HG03039 (cell line): ENCODE measurements at regions not wholly inside any gene's neighbourhood (a gene's known extent, or its start where the extent isn't known, plus 50 kb on each side); places are given as distances from the start of the nearest gene placed in this dataset.
A peak's percentile ranks its signal among the peaks of the same experiment; 100 is the strongest.
"Not testable (repeated sequence)": the region's sequence is repeated elsewhere in the genome, so short reads cannot be mapped to it uniquely, and the experiment has no call there.

ENCODE experiments used
- ATAC-seq: cut with Tn5 transposase; IDR thresholded peaks from one replicate; pipeline ENCODE4 v1.9.1; 2021; ENCODE audit warnings: mild to moderate bottlenecking, moderate library complexity; ENCODE audit not compliant: unreplicated experiment

- no peak for ATAC-seq
These were observed 68.8 kb upstream of the IYD start for GRCh38 chr6:150299873-150300485.

- ATAC-seq: peak; percentile 87
These were observed 66.8 kb upstream of the IYD start for GRCh38 chr6:150301846-150302519.

GRCh38 chr6:150302520-150303176, 66.2 kb upstream of the IYD start:
- ATAC-seq: no peak

GRCh38 chr6:150303256-150303655, 65.6 kb upstream of the IYD start:
- no peak for ATAC-seq

- no peak for ATAC-seq
These were observed 64.4 kb upstream of the IYD start for GRCh38 chr6:150304429-150304828.

GRCh38 chr6:150306290-150306689, 62.5 kb upstream of the IYD start:
- ATAC-seq: no peak

GRCh38 chr6:150307520-150307919, 61.3 kb upstream of the IYD start:
- ATAC-seq: no peak

- ATAC-seq: no peak
These were observed 59.8 kb upstream of the IYD start for GRCh38 chr6:150308812-150309645.

- ATAC-seq: no peak
These were observed 58.3 kb upstream of the IYD start for GRCh38 chr6:150310539-150310938.

GRCh38 chr6:150311149-150311944, 57.5 kb upstream of the IYD start:
- ATAC-seq: not testable (repeated sequence)

GRCh38 chr6:150312395-150312794, 56.4 kb upstream of the IYD start:
- no peak for ATAC-seq

GRCh38 chr6:150312844-150313584, 55.8 kb upstream of the IYD start:
- ATAC-seq: no peak

GRCh38 chr6:150313781-150314180, 55.0 kb upstream of the IYD start:
- no peak for ATAC-seq

GRCh38 chr6:150314230-150315188, 54.3 kb upstream of the IYD start:
- ATAC-seq: no peak

GRCh38 chr6:150315626-150316025, 53.2 kb upstream of the IYD start:
- ATAC-seq: no peak

- no peak for ATAC-seq
These were observed 51.9 kb upstream of the IYD start for GRCh38 chr6:150316936-150317335.
